CD14-positive monocyte (primary cell): ENCODE measurements at regions not wholly inside any gene's neighbourhood (a gene's known extent, or its start where the extent isn't known, plus 50 kb on each side); places are given as distances from the start of the nearest gene placed in this dataset.

Experiments
- DNase-seq, 3 donors: peaks; one replicate each; pipeline ENCODE4 v3.0.0-alpha.2; 2011 to 2022
- H2AFZ ChIP-seq: 2 replicates; pipeline ENCODE4 v1.6.0; 2012; ENCODE audit warnings: mild to moderate bottlenecking, low read depth, low read length, inconsistent platforms; ENCODE audit not compliant: insufficient read depth, poor library complexity, severe bottlenecking
- H3K27ac ChIP-seq, 2 donors: 1 replicate in 1 of 2; 2 replicates in 1 of 2; pipeline ENCODE4 v1.5.1; 2012 to 2013; ENCODE audit warnings: low read length in 2 of 2, control low read depth in 1 of 2, inconsistent platforms in 1 of 2, low read depth in 1 of 2, mild to moderate bottlenecking in 1 of 2
- H3K27me3 ChIP-seq, 2 donors: one replicate each; pipeline versions ENCODE4 v1.6.0 to v1.6.1; 2011 to 2013; ENCODE audit warnings: low read length in 2 of 2; ENCODE audit not compliant: control insufficient read depth in 2 of 2, insufficient read depth in 2 of 2
- H3K36me3 ChIP-seq, 2 donors: replicated peaks in 1 of 2; 1 replicate in 1 of 2; 2 replicates in 1 of 2; pipeline versions ENCODE4 v1.5.1 to v1.6.1; 2012 to 2013; ENCODE audit warnings: low read length in 2 of 2, control low read depth in 1 of 2, inconsistent platforms in 1 of 2, mild to moderate bottlenecking in 1 of 2; ENCODE audit not compliant: insufficient read depth in 2 of 2, control insufficient read depth in 1 of 2
- H3K4me1 ChIP-seq, 2 donors: 1 replicate in 1 of 2; 2 replicates in 1 of 2; pipeline versions ENCODE4 v1.5.1 to v1.6.1; 2012 to 2013; ENCODE audit warnings: low read length in 2 of 2, control low read depth in 1 of 2, inconsistent platforms in 1 of 2, mild to moderate bottlenecking in 1 of 2, moderate library complexity in 1 of 2; ENCODE audit not compliant: insufficient read depth in 2 of 2, control insufficient read depth in 1 of 2
- H3K4me2 ChIP-seq: replicated peaks from 2 replicates; pipeline ENCODE3; 2012; ENCODE audit warnings: low read length, moderate library complexity, mild to moderate bottlenecking; ENCODE audit not compliant: poor library complexity, severe bottlenecking; ENCODE audit errors: extremely low read depth
- H3K4me3 ChIP-seq, 3 experiments: fragments of 200-600 bp in 1 of 3; sonication (generic) in 1 of 3; replicated peaks in 1 of 3; 1 replicate in 2 of 3; 2 replicates in 1 of 3; pipeline ENCODE4 v1.5.1; 2011 to 2013; ENCODE audit warnings: low read length in 3 of 3, mild to moderate bottlenecking in 3 of 3, control low read depth in 2 of 3, low read depth in 2 of 3, inconsistent platforms in 1 of 3, moderate library complexity in 1 of 3
- H3K79me2 ChIP-seq: 2 replicates; pipeline ENCODE4 v1.6.0; 2012; ENCODE audit warnings: mild to moderate bottlenecking, control low read depth, inconsistent platforms, low read length, moderate library complexity; ENCODE audit not compliant: insufficient read depth
- H3K9ac ChIP-seq: 2 replicates; pipeline ENCODE4 v1.6.0; 2017; ENCODE audit warnings: low read length, mild to moderate bottlenecking; ENCODE audit not compliant: insufficient read depth, poor library complexity, severe bottlenecking
- H3K9me3 ChIP-seq, 2 donors: replicated peaks in 1 of 2; 1 replicate in 1 of 2; 2 replicates in 1 of 2; pipeline versions ENCODE4 v1.5.1 to v1.6.1; 2012 to 2013; ENCODE audit warnings: low read length in 2 of 2, control low read depth in 1 of 2; ENCODE audit not compliant: control insufficient read depth in 1 of 2, insufficient read depth in 1 of 2
- H4K20me1 ChIP-seq: 2 replicates; pipeline ENCODE4 v1.6.0; 2012; ENCODE audit warnings: mild to moderate bottlenecking, low read length, control low read depth, moderate library complexity; ENCODE audit not compliant: insufficient read depth
- H3K27ac Mint-ChIP-seq, 7 donors: one replicate each; pipeline ENCODE4 v1.8.0; 2020; ENCODE audit warnings: mild to moderate bottlenecking in 7 of 7, mixed read lengths in 7 of 7, moderate library complexity in 6 of 7, inconsistent platforms in 2 of 7
- H3K27me3 Mint-ChIP-seq, 3 donors: one replicate each; pipeline ENCODE4 v1.8.0; 2021 to 2022; ENCODE audit warnings: low read depth in 3 of 3, mild to moderate bottlenecking in 3 of 3, mixed read lengths in 3 of 3, moderate library complexity in 3 of 3, inconsistent platforms in 1 of 3
- H3K36me3 Mint-ChIP-seq, 2 donors: one replicate each; pipeline ENCODE4 v1.8.0; 2020; ENCODE audit warnings: mixed read lengths in 2 of 2, inconsistent platforms in 1 of 2, mild to moderate bottlenecking in 1 of 2
- H3K4me1 Mint-ChIP-seq: one replicate; pipeline ENCODE4 v1.8.0; 2020; ENCODE audit warnings: mild to moderate bottlenecking, mixed read lengths
- H3K4me3 Mint-ChIP-seq, 2 donors: one replicate each; pipeline ENCODE4 v1.8.0; 2020; ENCODE audit warnings: mild to moderate bottlenecking in 2 of 2, mixed read lengths in 2 of 2, moderate library complexity in 1 of 2
- H3K9me3 Mint-ChIP-seq, 7 donors: one replicate each; pipeline ENCODE4 v1.8.0; 2020 to 2022; ENCODE audit warnings: mixed read lengths in 7 of 7, mild to moderate bottlenecking in 6 of 7, moderate library complexity in 6 of 7, inconsistent platforms in 2 of 7
- CTCF ChIP-seq: fragments of 200-600 bp; IDR thresholded peaks from one replicate; pipeline ENCODE4 v1.8.0; 2022; ENCODE audit warnings: antibody characterized with exemption, mild to moderate bottlenecking
- WGBS: methylation state at CpG from one replicate; pipeline ENCODE4 v1.1.5; 2013; ENCODE audit warnings: missing lambda C conversion rate; ENCODE audit not compliant: insufficient coverage; 5-methylcytosine and 5-hydroxymethylcytosine counted together
- intact Hi-C, 2 donors: fragments of 100-400 bp; cut with micrococcal nuclease; formaldehyde crosslinking; loops; one replicate each; pipeline versions ENCODE4 v1.15.0 to v1.15.1; 2023

DNA sequence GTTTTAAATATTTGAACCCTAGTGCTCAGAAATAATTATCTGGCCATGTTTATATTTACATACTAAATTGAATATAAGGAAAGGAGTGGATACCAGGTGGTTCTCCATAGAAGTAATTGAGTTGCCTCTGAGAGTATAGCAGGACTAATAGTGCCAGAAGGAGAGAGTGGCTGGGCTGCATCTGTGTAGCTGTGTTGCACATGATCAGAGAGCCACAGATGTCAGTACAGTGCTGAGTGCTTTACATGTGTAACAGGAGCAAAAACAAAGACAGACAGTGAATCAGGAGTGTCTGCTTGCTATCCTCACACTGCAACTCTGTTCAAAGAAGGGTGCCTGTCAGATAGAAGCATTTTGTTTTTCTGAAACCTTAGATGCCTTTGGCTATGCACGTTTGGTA lies 353.9 kb upstream of the PAPPA start:
- TF ChIP-seq CTCF: no peak
- no peak overlapping the region for H3K4me3 Mint-ChIP-seq
- no peak overlapping the region for H3K27ac ChIP-seq
- no peak overlapping the region for H3K27ac Mint-ChIP-seq
- H3K36me3 ChIP-seq: no peaks in the 10 kb centered on the region
- H3K27me3 Mint-ChIP-seq: peaks cover 0 to 2% (median 0%) of the 10 kb centered on the region in 3 donors
- no peak overlapping the region for H3K9ac ChIP-seq
- no peaks in the 10 kb centered on the region for H3K79me2 ChIP-seq
- H3K36me3 Mint-ChIP-seq: no peaks in the 10 kb centered on the region
- H3K4me1 ChIP-seq: no peaks in the 10 kb centered on the region
- no peak overlapping the region for H2AFZ ChIP-seq
- H3K9me3 Mint-ChIP-seq: peaks cover 0 to 10% (median 4%) of the 10 kb centered on the region in 7 donors
- peaks cover 0 to 5% of the 10 kb centered on the region in 2 donors for H3K9me3 ChIP-seq
- H4K20me1 ChIP-seq: no peaks in the 10 kb centered on the region
- no peaks in the 10 kb centered on the region for H3K27me3 ChIP-seq
- no peak for DNase-seq
- H3K4me2 ChIP-seq: no peak overlapping the region
- WGBS: 13% methylated on average over 1 of the region's 1 CpG
- H3K4me3 ChIP-seq: no peak overlapping the region
- intact Hi-C loops: no loop called here
- H3K4me1 Mint-ChIP-seq: no peaks in the 10 kb centered on the region

DNA sequence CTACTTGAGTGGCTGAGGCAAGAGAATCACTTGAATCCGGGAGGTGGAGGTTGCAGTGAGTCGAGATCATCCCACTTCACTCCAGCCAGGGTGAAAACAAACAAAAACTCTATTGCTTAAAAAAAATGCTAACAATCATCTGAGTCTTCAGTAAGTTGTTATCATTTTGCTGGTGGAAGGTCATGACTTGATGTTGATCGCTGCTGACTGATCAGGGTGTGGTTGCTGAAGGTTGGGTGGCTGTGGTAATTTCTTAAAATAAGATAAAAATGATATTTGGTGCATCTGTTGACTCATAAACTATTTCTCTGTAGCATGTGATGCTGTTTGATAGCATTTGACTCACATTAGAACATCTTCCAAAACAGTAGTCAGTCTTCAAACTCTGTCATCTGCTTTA lies 349.4 kb upstream of the PAPPA start:
- Mint-ChIP-seq H3K9me3 (peaks cover 0 to 10% (median 3%) of the 10 kb centered on the region in 7 donors), H3K4me1 (no peaks in the 10 kb centered on the region), H3K27me3 (no peaks in the 10 kb centered on the region), H3K4me3 (no peak overlapping the region), H3K27ac (no peak overlapping the region), H3K36me3 (no peaks in the 10 kb centered on the region)
- no peaks in the 10 kb centered on the region for H3K27me3 ChIP-seq
- no peak overlapping the region for H3K4me2 ChIP-seq
- DNase-seq: no peak
- no peaks in the 10 kb centered on the region for H3K4me1 ChIP-seq
- no peak overlapping the region for H3K27ac ChIP-seq
- intact Hi-C loops: no loop called here
- H3K36me3 ChIP-seq: no peaks in the 10 kb centered on the region
- no peak overlapping the region for H2AFZ ChIP-seq
- TF ChIP-seq CTCF: no peak
- WGBS: 86% methylated on average over 1 of the region's 3 CpGs
- no peak overlapping the region for H3K9ac ChIP-seq
- no peak overlapping the region for H3K4me3 ChIP-seq
- H4K20me1 ChIP-seq: no peaks in the 10 kb centered on the region
- no peaks in the 10 kb centered on the region for H3K9me3 ChIP-seq
- H3K79me2 ChIP-seq: no peaks in the 10 kb centered on the region
